HEK293T (cell line): ENCODE measurements at regions not wholly inside any gene's neighbourhood (a gene's known extent, or its start where the extent isn't known, plus 50 kb on each side); places are given as distances from the start of the nearest gene placed in this dataset.

Source experiments
- CTCF ChIA-PET: fragments of 350-600 bp; formaldehyde crosslinking; extraction: SDS; loops from one replicate; lab custom pipeline; 2021; ENCODE audit warnings: antibody characterized with exemption, inconsistent platforms; lab: Yijun Ruan, JAX
- POLR2A ChIA-PET: fragments of 350-600 bp; formaldehyde crosslinking; extraction: SDS; loops from one replicate; lab custom pipeline; 2020; ENCODE audit warnings: antibody characterized with exemption, inconsistent platforms; lab: Yijun Ruan, JAX
- DNase-seq: peaks from one replicate; pipeline ENCODE4 v3.0.0; 2012; ENCODE audit warnings: mixed read lengths; ENCODE audit errors: extremely low spot score
- ARNT ChIP-seq: fragments of 450-650 bp; IDR thresholded peaks from 2 replicates; pipeline ENCODE4 v1.6.1; 2017; ENCODE audit warnings: mild to moderate bottlenecking
- BHLHE40 ChIP-seq: fragments of 450-650 bp; IDR thresholded peaks from 2 replicates; pipeline ENCODE4 v1.6.1; 2016; ENCODE audit warnings: mild to moderate bottlenecking, moderate library complexity, borderline replicate concordance
- CTBP1 ChIP-seq: fragments of 450-650 bp; IDR thresholded peaks from 2 replicates; pipeline ENCODE4 v1.6.1; 2016; ENCODE audit warnings: borderline replicate concordance
- ELF4 ChIP-seq: fragments of 450-650 bp; IDR thresholded peaks from 2 replicates; pipeline ENCODE4 v1.6.1; 2017; ENCODE audit warnings: antibody characterized with exemption
- FOXA1 ChIP-seq: fragments of 450-650 bp; IDR thresholded peaks from 2 replicates; pipeline ENCODE4 v1.6.1; 2016; ENCODE audit warnings: mild to moderate bottlenecking
- FOXK2 ChIP-seq: fragments of 450-650 bp; IDR thresholded peaks from 2 replicates; pipeline ENCODE4 v1.6.1; 2016; ENCODE audit warnings: mild to moderate bottlenecking
- FOXM1 ChIP-seq: fragments of 450-650 bp; IDR thresholded peaks from 2 replicates; pipeline ENCODE4 v1.6.1; 2017; ENCODE audit warnings: mild to moderate bottlenecking, borderline replicate concordance
- HDGF ChIP-seq: fragments of 450-650 bp; IDR thresholded peaks from 2 replicates; pipeline ENCODE4 v1.6.1; 2017; ENCODE audit warnings: antibody characterized with exemption, borderline replicate concordance
- L3MBTL2 ChIP-seq: fragments of 450-650 bp; conservative IDR thresholded peaks from 2 replicates; pipeline ENCODE4 v1.6.1; 2016; ENCODE audit warnings: mild to moderate bottlenecking
- LEF1 ChIP-seq: fragments of 450-650 bp; IDR thresholded peaks from 2 replicates; pipeline ENCODE4 v1.6.1; 2017; ENCODE audit warnings: mild to moderate bottlenecking, borderline replicate concordance
- NFRKB ChIP-seq: fragments of 450-650 bp; IDR thresholded peaks from 2 replicates; pipeline ENCODE4 v1.6.1; 2016; ENCODE audit warnings: mild to moderate bottlenecking, moderate library complexity
- SP1 ChIP-seq: fragments of 450-650 bp; IDR thresholded peaks from 2 replicates; pipeline ENCODE4 v1.6.1; 2017
- SUZ12 ChIP-seq: fragments of 450-650 bp; IDR thresholded peaks from 2 replicates; pipeline ENCODE4 v1.6.1; 2016; ENCODE audit warnings: mild to moderate bottlenecking
- TARDBP ChIP-seq: fragments of 450-650 bp; IDR thresholded peaks from 2 replicates; pipeline ENCODE4 v1.6.1; 2016
- ZNF384 ChIP-seq: fragments of 450-650 bp; IDR thresholded peaks from 2 replicates; pipeline ENCODE4 v1.6.1; 2016
- TF ChIP-seq, protein P1 (sequence below): fragments of 450-650 bp; IDR thresholded peaks from 2 replicates; pipeline ENCODE4 v1.6.1; 2016

DNA sequence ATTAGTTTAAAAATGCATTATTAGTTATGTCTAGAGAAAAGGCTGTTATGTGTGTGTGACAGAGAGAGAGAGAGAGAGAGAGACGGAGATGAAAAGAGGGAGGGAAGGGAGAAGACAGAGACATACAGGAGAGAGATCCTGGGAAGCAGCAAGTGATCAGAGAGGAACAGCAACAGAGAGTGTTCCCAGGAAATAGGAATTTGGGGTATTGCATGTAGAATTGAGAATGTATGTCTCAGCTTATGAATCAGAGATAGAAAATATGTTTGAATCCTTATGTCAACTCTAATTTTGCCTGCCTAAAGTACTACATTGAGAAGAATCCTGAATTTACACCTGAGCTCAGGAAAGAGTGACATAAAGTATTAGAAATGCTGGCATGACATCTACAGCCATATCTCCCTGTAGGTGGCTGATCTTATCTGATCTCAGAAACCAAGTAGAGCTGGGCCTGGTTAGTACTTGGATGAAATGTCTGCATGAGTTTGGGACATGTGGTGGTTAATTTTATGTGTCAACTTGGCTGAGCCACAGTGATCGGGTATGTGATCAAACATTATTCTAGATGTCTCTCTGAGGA, 130.6 kb downstream of the TENT5A start:
- TF ChIP-seq SP1 (no peak), FOXA1 (no peak), CTBP1 (no peak), FOXK2 (no peak), LEF1 (no peak), ARNT (no peak), NFRKB (no peak), L3MBTL2 (no peak), BHLHE40 (no peak), FOXM1 (no peak), ZNF384 (no peak), TARDBP (no peak), ELF4 (no peak)
- TF ChIP-seq, protein P1, sequence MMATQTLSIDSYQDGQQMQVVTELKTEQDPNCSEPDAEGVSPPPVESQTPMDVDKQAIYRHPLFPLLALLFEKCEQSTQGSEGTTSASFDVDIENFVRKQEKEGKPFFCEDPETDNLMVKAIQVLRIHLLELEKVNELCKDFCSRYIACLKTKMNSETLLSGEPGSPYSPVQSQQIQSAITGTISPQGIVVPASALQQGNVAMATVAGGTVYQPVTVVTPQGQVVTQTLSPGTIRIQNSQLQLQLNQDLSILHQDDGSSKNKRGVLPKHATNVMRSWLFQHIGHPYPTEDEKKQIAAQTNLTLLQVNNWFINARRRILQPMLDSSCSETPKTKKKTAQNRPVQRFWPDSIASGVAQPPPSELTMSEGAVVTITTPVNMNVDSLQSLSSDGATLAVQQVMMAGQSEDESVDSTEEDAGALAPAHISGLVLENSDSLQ, result no peak
- ChIA-PET POLR2A (no interaction called here), CTCF (no interaction called here)
- DNase-seq, result no peak

GRCh38 chr6:81614292-81614691, 138.2 kb downstream of the TENT5A start:
- CTCF ChIA-PET, result no interaction called here
- POLR2A ChIA-PET, result no interaction called here

GRCh38 chr6:81613606-81614005, 138.9 kb downstream of the TENT5A start:
- ChIA-PET CTCF (no interaction called here), POLR2A (no interaction called here)
- TF ChIP-seq FOXK2 (no peak), ZNF384 (no peak), HDGF (no peak), CTBP1 (no peak)
- TF ChIP-seq, protein P1, result no peak
- DNase-seq, result no peak

More at GRCh38 chr6:81614292-81614691, 138.2 kb downstream of the TENT5A start:
- no peak for TF ChIP-seq ELF4
- no peak for TF ChIP-seq FOXK2
- no peak for TF ChIP-seq FOXM1
- no peak for TF ChIP-seq ARNT
- no peak for TF ChIP-seq CTBP1
- no peak for TF ChIP-seq FOXA1
- no peak for TF ChIP-seq BHLHE40
- no peak for TF ChIP-seq SP1
- DNase-seq, result no peak

DNA sequence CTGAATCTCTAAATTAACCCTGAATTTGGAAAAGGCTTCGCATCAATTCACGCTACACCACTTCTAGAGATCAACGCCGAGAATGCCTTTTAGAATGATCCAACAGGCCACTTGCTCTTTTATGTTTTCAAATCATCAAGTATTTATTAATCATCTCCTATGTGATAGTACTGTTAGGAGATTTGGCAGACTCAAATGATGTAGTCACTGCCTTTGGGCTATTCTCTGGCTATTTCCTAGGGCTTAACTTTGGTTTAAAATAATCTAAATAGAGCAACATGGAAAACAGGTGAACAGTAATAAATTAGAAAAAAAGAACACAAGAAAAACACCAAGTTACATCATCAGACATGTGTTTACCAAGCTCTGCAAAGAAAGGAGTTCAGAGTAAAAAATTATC, 140.3 kb downstream of the TENT5A start:
- ChIA-PET POLR2A (no interaction called here), CTCF (no interaction called here)
- no peak for DNase-seq
- TF ChIP-seq LEF1, result no peak
- TF ChIP-seq FOXK2, result no peak
- TF ChIP-seq, protein P1, result no peak
- TF ChIP-seq BHLHE40, result no peak
- TF ChIP-seq HDGF, result no peak
- no peak for TF ChIP-seq TARDBP
- TF ChIP-seq SP1, result no peak
- no peak for TF ChIP-seq FOXA1
- TF ChIP-seq ARNT, result no peak

- no peak for DNase-seq
- CTCF ChIA-PET, result no interaction called here
- POLR2A ChIA-PET, result no interaction called here
- no peak for TF ChIP-seq L3MBTL2
- TF ChIP-seq FOXA1, result no peak
- no peak for TF ChIP-seq SP1
- no peak for TF ChIP-seq TARDBP
- TF ChIP-seq CTBP1, result no peak
- no peak for TF ChIP-seq NFRKB
- no peak for TF ChIP-seq HDGF
- TF ChIP-seq LEF1, result no peak
- no peak for TF ChIP-seq FOXK2
- TF ChIP-seq ZNF384, result no peak
- no peak for TF ChIP-seq SUZ12
- no peak for TF ChIP-seq ELF4
Measured at GRCh38 chr6:81609736-81610135, 142.7 kb downstream of the TENT5A start.

- no peak for DNase-seq
- CTCF ChIA-PET, result no interaction called here
- POLR2A ChIA-PET, result no interaction called here
- TF ChIP-seq, protein P1, result no peak
- TF ChIP-seq SP1, result no peak
- TF ChIP-seq ZNF384, result no peak
- TF ChIP-seq HDGF, result no peak
- no peak for TF ChIP-seq CTBP1
- no peak for TF ChIP-seq SUZ12
- no peak for TF ChIP-seq LEF1
- no peak for TF ChIP-seq TARDBP
- no peak for TF ChIP-seq ELF4
- no peak for TF ChIP-seq ARNT
- TF ChIP-seq FOXA1, result no peak
- no peak for TF ChIP-seq FOXK2
Measured at GRCh38 chr6:81608776-81609175, 143.7 kb downstream of the TENT5A start.
